Midbrain (tissue), 1 donor: ENCODE measurements at regions not wholly inside any gene's neighbourhood (a gene's known extent, or its start where the extent isn't known, plus 50 kb on each side); places are given as distances from the start of the nearest gene placed in this dataset.
"Not testable (repeated sequence)": the region's sequence is repeated elsewhere in the genome, so short reads cannot be mapped to it uniquely, and the experiment has no call there.

Source experiments
- DNase-seq: peaks from one replicate; lab custom pipeline; 2025; lab: John Stamatoyannopoulos, UW

GRCh38 chr2:48043746-48044145, 137.4 kb upstream of the FBXO11 start:
- DNase-seq: no peak

GRCh38 chr2:48045613-48046012, 139.3 kb upstream of the FBXO11 start:
- DNase-seq: peak; percentile 1

- DNase-seq: no peak
Measured at GRCh38 chr2:48048476-48049171, 142.3 kb upstream of the FBXO11 start.

- DNase-seq: no peak
Measured at GRCh38 chr2:48049371-48049770, 143.1 kb upstream of the FBXO11 start.

- no peak for DNase-seq
Measured at GRCh38 chr2:48050711-48051110, 144.4 kb upstream of the FBXO11 start.

GRCh38 chr2:48059975-48060374, 153.7 kb upstream of the FBXO11 start:
- no peak for DNase-seq

- not testable (repeated sequence) for DNase-seq
Measured at GRCh38 chr2:48061656-48062055, 155.4 kb upstream of the FBXO11 start.

- DNase-seq: no peak
Measured at GRCh38 chr2:48065096-48065495, 158.8 kb upstream of the FBXO11 start.

- no peak for DNase-seq
Measured at GRCh38 chr2:48066000-48066399, 159.7 kb upstream of the FBXO11 start.

GRCh38 chr2:48069769-48070168, 163.5 kb upstream of the FBXO11 start:
- DNase-seq: no peak

GRCh38 chr2:48070415-48070814, 164.1 kb upstream of the FBXO11 start:
- no peak for DNase-seq

GRCh38 chr2:48072583-48072982, 166.3 kb upstream of the FBXO11 start:
- DNase-seq: no peak

- no peak for DNase-seq
Measured at GRCh38 chr2:48075631-48076030, 169.3 kb upstream of the FBXO11 start.

- peak; percentile 31 for DNase-seq
Measured at GRCh38 chr2:48080534-48081316, 174.4 kb upstream of the FBXO11 start.

GRCh38 chr2:48081317-48081628, 175.0 kb upstream of the FBXO11 start:
- DNase-seq: no peak

- no peak for DNase-seq
Measured at GRCh38 chr2:48085888-48086287, 179.6 kb upstream of the FBXO11 start.

GRCh38 chr2:48088994-48089393, 182.7 kb upstream of the FBXO11 start:
- no peak for DNase-seq

GRCh38 chr2:48089644-48090043, 183.3 kb upstream of the FBXO11 start:
- no peak for DNase-seq

GRCh38 chr2:48092846-48093803, 186.8 kb upstream of the FBXO11 start:
- DNase-seq: no peak

GRCh38 chr2:48096765-48097164, 190.5 kb upstream of the FBXO11 start:
- not testable (repeated sequence) for DNase-seq

- DNase-seq: no peak
Measured at GRCh38 chr2:48098539-48098938, 192.2 kb upstream of the FBXO11 start.

GRCh38 chr2:48104418-48104817, 198.1 kb upstream of the FBXO11 start:
- no peak for DNase-seq

GRCh38 chr2:48105848-48106247, 199.6 kb upstream of the FBXO11 start:
- no peak for DNase-seq
